Smooth muscle cell (in vitro differentiated cells): ENCODE measurements at regions not wholly inside any gene's neighbourhood (a gene's known extent, or its start where the extent isn't known, plus 50 kb on each side); places are given as distances from the start of the nearest gene placed in this dataset.

Experiments used
- DNase-seq: peaks from one replicate; lab custom pipeline; 2025; ENCODE audit not compliant: unreplicated experiment; lab: John Stamatoyannopoulos, UW
- H2AFZ ChIP-seq: fragments of 200-600 bp; sonication (generic); 2 replicates; pipeline ENCODE4 v1.6.0; 2016; ENCODE audit warnings: antibody characterized with exemption, low read depth, mild to moderate bottlenecking
- H3F3A ChIP-seq: fragments of 200-600 bp; sonication (generic); 2 replicates; pipeline ENCODE4 v1.6.0; 2017; ENCODE audit warnings: antibody characterized with exemption, low read depth
- H3K27ac ChIP-seq: fragments of 200-600 bp; sonication (generic); 2 replicates; pipeline ENCODE4 v1.5.1; 2016; ENCODE audit warnings: low read depth, mild to moderate bottlenecking
- H3K27me3 ChIP-seq: fragments of 200-600 bp; sonication (generic); 2 replicates; pipeline ENCODE4 v1.6.1; 2016; ENCODE audit warnings: low read depth, mild to moderate bottlenecking
- H3K36me3 ChIP-seq: fragments of 200-600 bp; sonication (generic); 2 replicates; pipeline ENCODE4 v1.5.1; 2016; ENCODE audit warnings: low read depth
- H3K4me1 ChIP-seq: fragments of 200-600 bp; sonication (generic); 2 replicates; pipeline ENCODE4 v1.5.1; 2016; ENCODE audit warnings: low read depth
- H3K4me2 ChIP-seq: fragments of 200-600 bp; sonication (generic); 2 replicates; pipeline ENCODE4 v1.6.0; 2016; ENCODE audit warnings: mild to moderate bottlenecking
- H3K4me3 ChIP-seq: fragments of 200-600 bp; sonication (generic); 2 replicates; pipeline ENCODE4 v1.5.1; 2016; ENCODE audit warnings: mild to moderate bottlenecking
- H3K79me2 ChIP-seq: fragments of 200-600 bp; sonication (generic); 2 replicates; pipeline ENCODE4 v1.6.0; 2016; ENCODE audit warnings: low read depth, mild to moderate bottlenecking
- H3K9ac ChIP-seq: fragments of 200-600 bp; sonication (generic); 2 replicates; pipeline ENCODE4 v1.6.0; 2016; ENCODE audit warnings: low read depth
- H3K9me3 ChIP-seq: fragments of 200-600 bp; sonication (generic); replicated peaks from 2 replicates; pipeline ENCODE4 v1.5.1; 2016; ENCODE audit warnings: low read depth
- H4K20me1 ChIP-seq: fragments of 200-600 bp; sonication (generic); 2 replicates; pipeline ENCODE4 v1.6.0; 2016; ENCODE audit warnings: low read depth
- CTCF ChIP-seq: fragments of 200-600 bp; sonication (generic); IDR thresholded peaks from 2 replicates; pipeline ENCODE4 v1.5.1; 2017; ENCODE audit warnings: borderline replicate concordance, mild to moderate bottlenecking, antibody characterized with exemption; ENCODE audit not compliant: insufficient read depth, poor library complexity, severe bottlenecking
- WGBS: methylation state at CpG from one replicate; pipeline ENCODE4 v1.1.7; 2016; ENCODE audit warnings: low lambda C conversion rate; 5-methylcytosine and 5-hydroxymethylcytosine counted together

GRCh38 chr9:12141422-12141821 is 551.8 kb upstream of the TYRP1 start:
- no peak overlapping the region for H3K9ac ChIP-seq
- H3F3A ChIP-seq = no peaks in the 10 kb centered on the region
- no peak overlapping the region for H3K4me3 ChIP-seq
- H3K4me1 ChIP-seq = no peaks in the 10 kb centered on the region
- peaks cover 9% of the 10 kb centered on the region for H3K36me3 ChIP-seq
- no peak for TF ChIP-seq CTCF
- no peak overlapping the region for H2AFZ ChIP-seq
- 64% methylated on average over 2 of the region's 2 CpGs for WGBS
- H3K9me3 ChIP-seq = peaks cover 3% of the 10 kb centered on the region
- H3K27me3 ChIP-seq = no peaks in the 10 kb centered on the region
- H4K20me1 ChIP-seq = no peaks in the 10 kb centered on the region
- no peak overlapping the region for H3K27ac ChIP-seq
- H3K79me2 ChIP-seq = no peaks in the 10 kb centered on the region
- H3K4me2 ChIP-seq = no peak overlapping the region
- DNase-seq = no peak

- Histone ChIP-seq H4K20me1 (no peaks in the 10 kb centered on the region), H3F3A (no peaks in the 10 kb centered on the region), H3K4me2 (no peak overlapping the region), H3K4me3 (no peak overlapping the region), H2AFZ (no peak overlapping the region), H3K36me3 (no peaks in the 10 kb centered on the region), H3K9ac (no peak overlapping the region), H3K79me2 (no peaks in the 10 kb centered on the region), H3K9me3 (no peaks in the 10 kb centered on the region), H3K27me3 (no peaks in the 10 kb centered on the region), H3K4me1 (no peaks in the 10 kb centered on the region), H3K27ac (no peak overlapping the region)
- DNase-seq = no peak
- WGBS = 89% methylated on average over 4 of the region's 4 CpGs
- TF ChIP-seq CTCF = no peak
Observed at GRCh38 chr9:12155401-12156134, 537.6 kb upstream of the TYRP1 start.

GRCh38 chr9:12162181-12162815 is 530.9 kb upstream of the TYRP1 start:
- no peak overlapping the region for H3K4me3 ChIP-seq
- TF ChIP-seq CTCF = no peak
- 83% methylated on average over 10 of the region's 10 CpGs for WGBS
- no peak overlapping the region for H3K27ac ChIP-seq
- no peak overlapping the region for H2AFZ ChIP-seq
- H3K9me3 ChIP-seq = no peaks in the 10 kb centered on the region
- no peaks in the 10 kb centered on the region for H3K27me3 ChIP-seq
- no peaks in the 10 kb centered on the region for H3K36me3 ChIP-seq
- no peaks in the 10 kb centered on the region for H3F3A ChIP-seq
- no peak overlapping the region for H3K9ac ChIP-seq
- H3K4me2 ChIP-seq = no peak overlapping the region
- no peaks in the 10 kb centered on the region for H4K20me1 ChIP-seq
- H3K4me1 ChIP-seq = no peaks in the 10 kb centered on the region
- DNase-seq = no peak
- no peaks in the 10 kb centered on the region for H3K79me2 ChIP-seq
